Epithelial cell of esophagus (primary cell): ENCODE measurements at regions not wholly inside any gene's neighbourhood (a gene's known extent, or its start where the extent isn't known, plus 50 kb on each side); places are given as distances from the start of the nearest gene placed in this dataset.
"Not testable (repeated sequence)": the region's sequence is repeated elsewhere in the genome, so short reads cannot be mapped to it uniquely, and the experiment has no call there.

ENCODE experiments used
- DNase-seq: peaks from one replicate; pipeline ENCODE4 v3.0.0; 2010; ENCODE audit warnings: low read depth
- H3K4me3 ChIP-seq: 2 replicates; pipeline ENCODE4 v1.5.1; 2011; ENCODE audit warnings: mild to moderate bottlenecking, low read length, control low read depth
- TF ChIP-seq, protein P1 (sequence below): IDR thresholded peaks from 2 replicates; pipeline ENCODE4 v1.5.1; 2011; ENCODE audit warnings: low read depth, mild to moderate bottlenecking, low read length, control low read depth, inconsistent platforms; ENCODE audit not compliant: insufficient read depth; ENCODE audit errors: missing control alignments

DNA sequence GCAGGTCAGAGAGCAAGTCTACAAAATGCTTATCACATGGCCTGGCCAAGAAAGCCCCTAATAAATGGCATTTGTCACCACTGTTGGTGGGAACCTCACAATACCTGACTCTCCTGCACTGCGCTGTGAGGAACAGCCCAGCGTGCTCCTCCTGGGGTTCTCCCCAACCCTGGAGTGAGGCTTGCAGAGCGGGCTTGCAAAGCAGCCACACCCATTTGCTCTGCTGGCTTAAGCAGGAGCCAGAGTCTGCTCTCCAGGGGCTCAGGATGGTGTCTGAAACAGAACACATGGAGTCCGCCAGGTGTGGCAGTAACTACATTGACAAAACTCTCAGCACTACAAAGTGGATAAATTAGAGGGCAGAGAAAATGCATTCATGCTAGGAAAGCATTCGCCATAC, 331.0 kb upstream of the CCL2 start:
- H3K4me3 ChIP-seq = no peak overlapping the region
- TF ChIP-seq, protein P1, sequence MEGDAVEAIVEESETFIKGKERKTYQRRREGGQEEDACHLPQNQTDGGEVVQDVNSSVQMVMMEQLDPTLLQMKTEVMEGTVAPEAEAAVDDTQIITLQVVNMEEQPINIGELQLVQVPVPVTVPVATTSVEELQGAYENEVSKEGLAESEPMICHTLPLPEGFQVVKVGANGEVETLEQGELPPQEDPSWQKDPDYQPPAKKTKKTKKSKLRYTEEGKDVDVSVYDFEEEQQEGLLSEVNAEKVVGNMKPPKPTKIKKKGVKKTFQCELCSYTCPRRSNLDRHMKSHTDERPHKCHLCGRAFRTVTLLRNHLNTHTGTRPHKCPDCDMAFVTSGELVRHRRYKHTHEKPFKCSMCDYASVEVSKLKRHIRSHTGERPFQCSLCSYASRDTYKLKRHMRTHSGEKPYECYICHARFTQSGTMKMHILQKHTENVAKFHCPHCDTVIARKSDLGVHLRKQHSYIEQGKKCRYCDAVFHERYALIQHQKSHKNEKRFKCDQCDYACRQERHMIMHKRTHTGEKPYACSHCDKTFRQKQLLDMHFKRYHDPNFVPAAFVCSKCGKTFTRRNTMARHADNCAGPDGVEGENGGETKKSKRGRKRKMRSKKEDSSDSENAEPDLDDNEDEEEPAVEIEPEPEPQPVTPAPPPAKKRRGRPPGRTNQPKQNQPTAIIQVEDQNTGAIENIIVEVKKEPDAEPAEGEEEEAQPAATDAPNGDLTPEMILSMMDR = no peak
- DNase-seq = no peak

DNA sequence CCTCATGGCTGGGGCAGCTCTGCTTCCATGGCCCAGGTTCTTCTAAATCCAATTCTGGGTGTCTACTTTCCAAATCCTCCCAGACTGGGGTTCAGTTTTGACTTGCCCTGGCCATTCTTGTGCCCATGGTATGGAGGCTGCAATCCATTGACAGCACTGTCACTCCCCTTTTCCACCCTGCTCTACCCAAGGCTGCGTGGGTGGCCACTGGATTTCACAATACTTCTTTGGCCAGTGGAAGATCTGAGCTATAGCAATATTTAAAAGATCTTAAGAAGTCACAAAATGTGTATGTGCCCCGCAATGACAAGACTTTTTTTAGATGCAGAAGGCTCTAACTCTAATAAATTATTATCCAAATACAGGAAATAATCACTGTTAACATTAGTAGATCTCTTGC, 329.4 kb upstream of the CCL2 start:
- DNase-seq = no peak
- H3K4me3 ChIP-seq = no peak overlapping the region
- TF ChIP-seq, protein P1 = no peak

DNA sequence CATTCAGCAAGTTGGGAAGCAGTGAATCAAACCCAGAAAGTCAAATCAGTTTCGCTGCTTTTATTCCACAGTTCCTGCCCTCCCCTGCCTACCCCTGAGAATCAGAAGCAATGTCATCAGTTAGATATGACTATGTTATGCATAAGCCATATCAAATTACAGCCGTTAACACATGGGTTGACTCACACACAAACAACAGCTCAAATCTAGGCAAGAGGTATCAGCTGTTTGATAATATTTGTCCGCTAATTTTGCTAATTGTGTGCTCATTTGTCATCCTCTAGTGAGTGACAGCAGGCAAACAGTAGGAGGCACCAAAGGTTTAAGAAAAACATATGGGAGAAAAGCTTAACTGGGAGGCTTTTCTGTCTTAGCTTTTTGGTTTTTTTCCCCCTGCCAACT, 327.4 kb upstream of the CCL2 start:
- H3K4me3 ChIP-seq = no peak overlapping the region
- TF ChIP-seq, protein P1 = no peak
- DNase-seq = peak; percentile 11

DNA sequence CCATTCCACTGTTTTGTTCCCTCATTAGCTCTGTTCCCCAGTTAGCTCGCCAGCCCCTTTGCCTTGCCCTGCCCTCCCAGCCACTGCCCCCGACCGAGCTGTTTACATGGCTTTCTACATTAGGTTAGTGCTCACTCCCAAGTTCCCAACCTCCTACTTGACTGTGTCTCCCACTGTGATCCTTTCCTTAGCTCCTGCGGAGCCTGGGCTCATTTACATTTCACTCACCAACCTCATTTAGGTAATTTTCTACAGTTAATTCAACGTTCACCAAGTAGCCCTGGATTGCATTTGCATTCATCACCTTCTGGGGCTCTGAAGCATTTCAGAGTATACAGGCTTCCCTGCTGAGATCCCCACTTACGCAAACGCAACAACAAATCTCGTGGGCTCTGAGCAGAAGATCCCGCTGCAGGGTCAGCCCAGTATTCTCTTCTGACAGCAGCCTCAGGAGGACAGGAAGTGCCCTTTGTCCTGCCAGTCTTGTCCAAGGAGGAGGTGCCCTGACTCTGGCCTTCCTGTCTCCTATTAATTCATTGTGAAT, 325.8 kb upstream of the CCL2 start:
- no peak for DNase-seq
- TF ChIP-seq, protein P1 = no peak
- H3K4me3 ChIP-seq = no peak overlapping the region

DNA sequence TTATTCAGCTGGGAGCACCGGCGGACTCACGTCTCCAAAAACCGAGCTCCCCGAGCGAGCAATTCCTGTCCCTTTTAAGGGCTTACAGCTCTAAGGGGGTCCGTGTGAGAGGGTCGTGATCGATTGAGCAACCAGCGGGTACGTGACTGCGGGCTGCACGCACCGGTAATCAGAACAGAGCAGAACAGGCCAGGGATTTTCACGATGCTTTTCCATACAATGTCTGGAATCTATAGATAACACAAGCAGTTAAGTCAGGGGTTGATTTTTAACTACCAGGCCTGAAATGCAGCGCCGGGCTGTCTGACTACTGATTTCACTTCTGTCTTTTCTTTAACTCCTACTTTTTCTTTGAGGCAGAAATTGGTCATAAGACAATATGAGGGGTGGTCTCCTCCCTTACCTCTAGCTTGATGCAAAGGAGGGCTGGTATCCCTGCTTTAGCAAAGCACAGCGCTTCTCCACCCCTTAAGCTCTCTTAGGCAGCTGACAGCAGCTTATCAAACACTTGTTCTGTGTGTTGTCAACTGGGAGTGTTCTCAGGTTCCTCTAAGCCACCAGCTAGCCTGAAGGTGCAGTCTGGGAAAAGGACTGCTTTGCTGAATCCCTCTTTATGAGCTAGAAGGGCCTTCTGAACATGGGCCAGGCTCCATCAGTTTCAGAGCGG, 323.8 kb upstream of the CCL2 start:
- not testable (repeated sequence) for DNase-seq, H3K4me3 ChIP-seq

DNA sequence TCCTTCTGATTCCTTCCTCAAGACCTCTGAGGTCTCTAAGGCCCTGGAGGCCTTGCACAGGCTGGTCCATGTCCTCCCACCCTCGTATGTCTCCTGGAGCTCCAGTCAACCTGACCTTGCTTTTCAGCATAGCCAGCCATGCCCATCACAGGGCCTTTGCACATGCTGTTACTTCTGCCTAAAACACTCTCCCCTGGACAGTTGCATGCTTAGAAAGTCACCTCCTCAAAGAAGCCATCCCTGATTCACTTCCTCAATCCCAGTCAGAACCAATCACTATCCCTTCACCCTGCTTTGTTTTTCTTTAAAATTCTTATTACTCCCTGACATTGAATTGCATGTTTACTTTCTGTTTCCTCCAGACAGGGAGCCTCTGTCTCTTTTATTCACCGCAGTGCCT, 322.1 kb upstream of the CCL2 start:
- no peak for DNase-seq
- no peak overlapping the region for H3K4me3 ChIP-seq
- TF ChIP-seq, protein P1 = no peak

DNA sequence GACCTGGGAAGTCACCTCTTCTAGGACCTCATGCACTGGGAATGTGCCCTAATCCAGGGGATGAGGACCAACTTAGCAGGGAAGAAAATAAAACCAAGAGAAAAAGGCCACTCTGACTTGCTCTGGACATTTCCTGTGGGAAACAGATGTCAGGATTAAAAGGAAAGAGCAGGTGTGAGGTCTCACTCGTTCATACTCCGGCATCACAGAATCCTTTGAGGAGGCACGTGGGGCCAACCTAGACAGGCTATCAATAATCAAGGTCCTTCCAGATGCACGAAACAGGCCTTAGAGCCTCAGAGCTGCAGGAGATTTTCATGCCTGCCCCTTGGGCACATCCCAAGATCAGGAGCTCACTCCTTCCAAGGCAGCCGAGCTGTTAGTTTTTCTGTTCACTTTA, 321.5 kb upstream of the CCL2 start:
- TF ChIP-seq, protein P1 = no peak
- no peak overlapping the region for H3K4me3 ChIP-seq
- no peak for DNase-seq

DNA sequence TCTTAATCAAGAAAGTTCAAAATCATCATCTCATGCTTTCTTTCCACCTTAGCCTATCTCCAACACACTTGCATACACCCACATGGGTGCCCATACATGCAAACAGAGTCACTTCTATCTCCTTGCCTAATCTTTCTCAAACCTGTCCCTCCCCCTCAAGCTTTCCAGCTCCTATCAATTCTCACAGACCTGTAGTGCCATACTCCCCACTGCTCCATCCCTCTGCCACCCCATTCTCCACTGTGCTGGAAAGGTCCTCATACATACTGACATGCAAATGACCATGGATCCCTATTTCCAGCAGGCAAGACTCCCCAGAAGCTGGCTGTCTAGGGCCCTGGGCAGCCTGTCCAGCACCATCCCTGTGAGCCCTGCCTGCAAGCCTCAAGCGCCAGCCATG, 320.4 kb upstream of the CCL2 start:
- H3K4me3 ChIP-seq = no peak overlapping the region
- TF ChIP-seq, protein P1 = no peak

More for the DNA sequence above, 320.4 kb upstream of the CCL2 start:
- no peak for DNase-seq
